ENCODE measurements at regions not wholly inside any gene's neighbourhood (a gene's known extent, or its start where the extent isn't known, plus 50 kb on each side); places are given as distances from the start of the nearest gene placed in this dataset.

DNA sequence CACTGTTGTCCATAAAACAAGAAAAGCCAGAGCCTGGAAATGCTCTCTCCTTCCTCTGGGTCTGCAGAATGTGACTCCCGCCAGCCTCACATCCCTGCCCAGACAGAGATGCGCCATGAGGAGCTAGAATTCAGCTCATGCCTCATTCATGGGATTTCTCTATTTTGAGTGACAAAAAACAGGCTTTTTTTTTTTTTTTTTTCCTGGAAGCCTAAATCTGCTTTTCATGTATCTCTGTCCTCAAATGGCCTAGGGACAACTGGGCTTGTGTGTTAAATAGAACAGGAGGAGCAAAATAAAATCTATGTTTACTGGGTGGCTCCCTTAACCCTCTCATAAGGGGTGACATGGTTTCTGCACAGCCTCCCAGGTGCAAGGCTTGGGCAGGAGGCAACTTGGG lies 679.7 kb upstream of the AUTS2 start:
- WGBS, 2 donors (ENCODE audit: low coverage in 1 of 2) = 80 to 94% methylated on average over 1 to 2 of the region's 2 CpGs
- ATAC-seq = no peak
- no peaks in the 10 kb centered on the region for H3K4me1 ChIP-seq
- no peak overlapping the region for H3K4me3 ChIP-seq
- H3K9me3 ChIP-seq = peaks cover 0 to 27% (median 0%) of the 10 kb centered on the region in 3 donors
- no peak for TF ChIP-seq EP300 (IDR thresholded peaks at IDR 0.05)
- no peak for TF ChIP-seq CTCF (IDR thresholded peaks at IDR 0.05)
- TF ChIP-seq POLR2AphosphoS5 (IDR thresholded peaks at IDR 0.05) = no peak
- no peak for TF ChIP-seq POLR2A (IDR thresholded peaks at IDR 0.05)
- H3K27ac ChIP-seq = no peak overlapping the region
- no peaks in the 10 kb centered on the region for H3K36me3 ChIP-seq
- H3K27me3 ChIP-seq = no peaks in the 10 kb centered on the region

- peaks cover 0 to 19% (median 0%) of the 10 kb centered on the region in 3 donors for H3K9me3 ChIP-seq
- H3K27me3 ChIP-seq = no peaks in the 10 kb centered on the region
- H3K36me3 ChIP-seq = no peaks in the 10 kb centered on the region
- no peak for TF ChIP-seq POLR2AphosphoS5 (IDR thresholded peaks at IDR 0.05)
- TF ChIP-seq CTCF (IDR thresholded peaks at IDR 0.05) = no peak
- TF ChIP-seq EP300 (IDR thresholded peaks at IDR 0.05) = no peak
- no peak for TF ChIP-seq POLR2A (IDR thresholded peaks at IDR 0.05)
- no peak overlapping the region for H3K4me3 ChIP-seq
- ATAC-seq = no peak
- no peak overlapping the region for H3K27ac ChIP-seq
- no peaks in the 10 kb centered on the region for H3K4me1 ChIP-seq
- 42% methylated on average over 3 to 7 of the region's 8 CpGs for WGBS, 2 donors (ENCODE audit: low coverage in 1 of 2)
These were observed 675.4 kb upstream of the AUTS2 start for GRCh38 chr7:68922850-68923249.

GRCh38 chr7:68925241-68925640 lies 673.0 kb upstream of the AUTS2 start:
- TF ChIP-seq POLR2A (IDR thresholded peaks at IDR 0.05) = no peak
- TF ChIP-seq POLR2AphosphoS5 (IDR thresholded peaks at IDR 0.05) = no peak
- no peak for TF ChIP-seq CTCF (IDR thresholded peaks at IDR 0.05)
- TF ChIP-seq EP300 (IDR thresholded peaks at IDR 0.05) = no peak
- 81 to 82% methylated on average over 3 to 6 of the region's 6 CpGs for WGBS, 2 donors (ENCODE audit: low coverage in 1 of 2)
- Histone ChIP-seq H3K4me1 (no peaks in the 10 kb centered on the region), H3K27ac (no peak overlapping the region), H3K27me3 (no peaks in the 10 kb centered on the region), H3K9me3 (peaks cover 0 to 15% (median 0%) of the 10 kb centered on the region in 3 donors), H3K4me3 (no peak overlapping the region), H3K36me3 (no peaks in the 10 kb centered on the region)
- no peak for ATAC-seq

DNA sequence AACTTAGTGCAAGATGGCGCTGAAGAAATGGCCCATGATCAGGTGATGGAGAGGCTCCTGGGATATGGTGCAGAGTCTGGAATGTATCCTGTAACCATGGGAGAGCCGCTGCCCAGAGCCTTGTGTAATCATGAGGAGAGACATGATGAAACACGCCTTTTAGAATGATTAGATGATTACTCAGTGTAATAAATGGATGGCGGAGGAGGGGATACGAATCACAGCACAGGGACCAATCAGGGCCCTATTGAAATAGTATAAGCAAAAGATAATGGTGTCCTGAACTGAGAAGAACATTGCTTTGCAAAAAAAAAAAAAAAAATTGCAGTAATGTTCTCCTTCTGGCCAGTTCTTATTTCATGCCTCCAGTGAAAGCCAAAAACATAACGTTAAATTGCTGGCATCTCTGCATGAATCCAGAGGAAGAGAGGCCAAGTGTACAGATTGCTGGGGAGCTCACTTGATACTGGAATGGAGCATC lies 668.5 kb upstream of the AUTS2 start:
- TF ChIP-seq EP300 (IDR thresholded peaks at IDR 0.05) (no peak), POLR2AphosphoS5 (IDR thresholded peaks at IDR 0.05) (no peak), POLR2A (IDR thresholded peaks at IDR 0.05) (no peak), CTCF (IDR thresholded peaks at IDR 0.05) (no peak)
- no peaks in the 10 kb centered on the region for H3K27me3 ChIP-seq
- no peaks in the 10 kb centered on the region for H3K36me3 ChIP-seq
- peaks cover 0 to 10% (median 0%) of the 10 kb centered on the region in 3 donors for H3K9me3 ChIP-seq
- WGBS, 2 donors (ENCODE audit: low coverage in 1 of 2) = 18 to 46% methylated on average over 1 to 6 of the region's 6 CpGs
- no peak overlapping the region for H3K4me3 ChIP-seq
- H3K27ac ChIP-seq = no peak overlapping the region
- ATAC-seq = peak; percentile 61
- H3K4me1 ChIP-seq = no peaks in the 10 kb centered on the region

- H3K36me3 ChIP-seq = no peaks in the 10 kb centered on the region
- ATAC-seq = no peak
- no peaks in the 10 kb centered on the region for H3K27me3 ChIP-seq
- TF ChIP-seq POLR2AphosphoS5 (IDR thresholded peaks at IDR 0.05) = no peak
- H3K4me1 ChIP-seq = no peaks in the 10 kb centered on the region
- H3K4me3 ChIP-seq = no peak overlapping the region
- no peak overlapping the region for H3K27ac ChIP-seq
- peaks cover 0 to 10% (median 0%) of the 10 kb centered on the region in 3 donors for H3K9me3 ChIP-seq
- 74 to 90% methylated on average over 8 to 10 of the region's 10 CpGs for WGBS, 2 donors (ENCODE audit: low coverage in 1 of 2)
These were observed 661.7 kb upstream of the AUTS2 start for GRCh38 chr7:68936471-68937035.

Measured in gastroesophageal sphincter (tissue), 4 donors.